A172 (cell line): ENCODE measurements at regions not wholly inside any gene's neighbourhood (a gene's known extent, or its start where the extent isn't known, plus 50 kb on each side); places are given as distances from the start of the nearest gene placed in this dataset.

Source experiments
- DNase-seq: peaks from one replicate; pipeline ENCODE4 v3.0.0-alpha.2; 2015; ENCODE audit warnings: low spot score

DNA sequence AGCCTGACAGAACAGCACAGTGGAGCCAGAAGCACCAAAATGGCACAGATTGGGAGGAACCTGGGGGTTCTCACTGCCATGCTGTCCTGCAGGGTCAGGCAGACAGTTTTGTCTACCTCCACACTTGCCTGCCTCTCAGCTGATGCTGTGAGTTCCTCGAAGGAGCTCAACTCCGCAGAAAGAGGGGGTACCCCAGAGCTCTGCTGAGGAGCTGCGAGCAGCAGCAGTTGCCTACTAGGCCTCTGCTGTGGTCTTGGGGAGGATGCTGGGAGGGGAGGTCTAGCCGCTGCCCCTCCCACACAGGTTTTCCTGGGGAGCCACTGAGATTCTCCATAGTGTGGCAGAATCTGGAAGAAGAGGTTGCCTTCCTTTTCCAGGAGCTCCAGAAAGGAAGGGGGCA lies 192.5 kb downstream of the FOXD2 start:
- DNase-seq: no peak

DNA sequence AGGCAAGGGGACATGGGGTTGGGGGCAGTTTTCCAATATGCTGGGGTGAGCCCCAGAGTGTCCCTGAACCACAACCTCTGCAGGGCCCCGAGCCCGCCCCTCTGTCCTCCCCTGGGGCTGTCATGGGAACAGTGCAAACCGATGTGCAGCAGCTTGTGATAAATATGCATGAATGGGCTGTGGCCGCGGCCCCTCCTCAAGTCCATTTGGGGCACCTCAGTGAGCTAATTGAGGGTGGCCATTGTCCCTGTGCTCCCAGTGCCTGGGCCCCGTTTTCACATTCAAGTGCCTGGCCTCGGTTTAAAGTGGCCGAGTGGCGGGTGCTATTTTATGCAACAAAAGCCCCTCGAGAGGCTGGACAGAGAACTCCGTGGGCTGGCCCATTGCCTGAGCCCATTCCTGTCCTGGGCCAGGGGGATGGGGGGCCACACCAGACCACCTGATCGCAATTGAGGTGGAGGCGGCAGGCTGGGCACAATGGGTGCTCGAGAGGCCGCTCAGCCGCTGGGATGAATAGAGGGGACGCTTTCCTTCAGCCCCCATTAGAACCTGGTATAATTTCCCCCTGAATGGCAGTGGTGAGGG lies 193.7 kb downstream of the FOXD2 start:
- DNase-seq: no peak

GRCh38 chr1:47635111-47635510 lies 197.3 kb downstream of the FOXD2 start:
- no peak for DNase-seq

DNA sequence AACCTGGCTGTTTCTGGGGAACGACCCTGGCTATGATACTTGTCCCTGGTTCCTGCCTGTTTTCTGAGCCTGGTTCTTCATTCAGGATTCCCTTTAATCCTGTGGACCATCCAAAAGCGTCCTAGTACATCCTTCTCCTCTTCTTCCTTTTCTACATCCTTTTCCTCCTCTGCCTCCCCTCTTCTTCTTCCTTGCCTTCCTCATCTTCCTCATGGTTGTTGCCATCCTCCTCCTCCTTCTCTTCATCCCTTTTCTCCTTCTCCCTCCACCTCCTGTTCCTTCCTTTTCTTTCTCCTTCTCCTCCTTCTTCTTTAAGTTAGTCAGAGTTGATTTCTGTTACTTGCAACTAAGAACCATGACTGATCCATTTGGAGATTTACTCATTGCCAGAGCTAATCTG lies 197.8 kb downstream of the FOXD2 start:
- no peak for DNase-seq

GRCh38 chr1:47637111-47637685 lies 199.4 kb downstream of the FOXD2 start:
- DNase-seq: peak; percentile 74

GRCh38 chr1:47638240-47638639 lies 200.4 kb downstream of the FOXD2 start:
- DNase-seq: no peak

DNA sequence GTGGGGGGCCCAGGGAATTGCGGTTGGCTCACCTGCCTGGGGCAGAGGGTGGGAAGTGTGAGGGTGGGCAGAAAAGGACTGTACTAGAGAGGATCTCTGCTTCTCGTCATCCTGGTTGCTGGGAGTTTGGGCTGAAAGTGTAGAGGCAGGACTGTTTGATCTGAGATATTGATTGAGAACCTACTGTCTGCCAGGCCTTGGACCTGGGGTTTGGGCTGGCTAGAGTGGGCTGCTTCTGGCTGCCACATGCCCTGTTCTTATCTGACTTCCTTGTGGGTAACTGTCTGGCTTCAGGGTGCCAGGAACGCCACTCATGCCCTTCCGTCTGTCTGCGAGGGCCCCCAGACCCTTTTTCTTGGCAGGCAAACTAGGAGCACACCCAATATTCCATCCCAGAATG lies 200.9 kb downstream of the FOXD2 start:
- no peak for DNase-seq

DNA sequence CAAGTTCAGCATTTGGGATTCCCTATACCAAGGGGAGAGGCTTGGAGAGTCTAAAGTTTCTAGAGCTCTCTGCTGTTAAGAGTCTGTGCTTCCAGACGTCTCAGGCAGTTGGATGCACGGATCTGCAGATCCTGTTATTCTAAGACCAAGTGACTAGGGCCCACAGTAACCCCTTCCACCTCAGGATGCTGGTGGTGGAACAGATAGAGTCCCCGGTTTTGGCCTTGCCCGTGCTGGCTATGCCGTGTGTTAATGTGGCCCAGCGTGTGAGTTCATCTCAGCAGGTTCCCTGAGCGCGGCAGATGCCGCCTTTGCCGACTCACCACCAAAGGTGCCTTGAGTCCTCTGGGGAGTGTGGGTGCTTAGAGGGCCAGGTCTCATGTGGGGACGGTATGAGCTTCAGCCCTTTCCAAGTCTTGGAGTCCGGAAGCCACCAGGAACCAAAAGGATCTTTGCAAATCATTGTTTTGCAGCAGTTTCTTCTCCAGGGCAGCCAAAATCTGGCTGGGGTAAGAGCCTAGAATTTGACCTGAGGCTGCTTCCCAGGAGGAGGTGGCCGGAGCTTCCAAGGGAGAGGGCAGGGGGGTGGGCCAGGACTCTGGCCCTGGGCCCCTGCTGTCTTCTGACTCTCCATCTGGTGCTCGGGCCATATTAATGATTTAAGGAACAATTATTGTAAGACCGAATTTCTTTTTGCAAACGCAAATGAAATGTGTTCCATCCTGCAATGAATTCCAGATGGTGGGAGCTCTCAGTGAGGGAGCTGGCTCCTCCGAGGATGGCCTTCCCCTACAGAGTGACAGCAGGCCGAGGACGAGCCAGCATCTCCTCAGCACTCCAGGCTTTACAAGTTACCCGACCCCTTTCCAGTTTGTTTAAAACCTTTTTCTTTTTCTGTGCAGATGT lies 205.7 kb downstream of the FOXD2 start:
- DNase-seq: no peak

- DNase-seq: no peak
Observed at GRCh38 chr1:47644212-47644573, 206.3 kb downstream of the FOXD2 start.

DNA sequence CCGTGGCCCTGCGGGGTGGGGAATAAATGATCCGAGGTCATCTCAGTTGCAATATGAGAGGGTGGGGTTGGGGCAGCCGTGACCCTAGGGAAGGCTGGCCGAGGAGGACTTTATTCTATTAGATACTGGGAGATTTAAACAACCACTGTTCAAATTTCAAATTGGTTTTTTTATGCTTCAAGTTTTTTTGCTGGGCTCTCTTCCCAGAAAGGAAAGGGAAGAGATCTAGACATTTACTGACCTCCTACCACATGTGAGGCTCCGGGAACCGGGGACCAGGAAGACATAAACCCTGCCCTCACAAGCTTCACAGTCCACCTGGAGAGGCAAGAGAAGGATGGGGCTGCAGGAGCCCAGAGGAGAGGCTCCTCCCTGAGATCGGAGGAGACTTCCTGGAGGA lies 207.3 kb downstream of the FOXD2 start:
- DNase-seq: no peak

DNA sequence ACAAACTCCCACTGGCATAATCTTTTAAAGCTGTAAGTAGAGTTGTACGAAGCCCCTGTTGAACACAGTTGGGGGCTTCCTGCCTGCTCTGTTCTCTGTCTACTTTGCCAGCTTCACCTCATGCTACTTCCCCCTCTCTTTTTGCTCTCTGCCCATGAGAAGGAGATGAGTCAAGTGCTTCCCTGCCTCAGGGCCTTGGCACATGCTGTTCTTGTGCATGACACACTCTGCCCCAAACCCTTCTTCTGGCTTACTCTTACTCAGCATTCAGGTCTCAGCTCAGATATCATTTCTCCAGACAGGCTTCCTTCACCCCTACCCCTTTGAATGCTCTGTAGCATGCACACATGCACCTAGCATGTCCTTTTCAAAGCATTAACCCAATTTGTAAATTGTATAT lies 208.8 kb downstream of the FOXD2 start:
- no peak for DNase-seq

- DNase-seq: no peak
Observed at GRCh38 chr1:47647327-47647845, 209.5 kb downstream of the FOXD2 start.

DNA sequence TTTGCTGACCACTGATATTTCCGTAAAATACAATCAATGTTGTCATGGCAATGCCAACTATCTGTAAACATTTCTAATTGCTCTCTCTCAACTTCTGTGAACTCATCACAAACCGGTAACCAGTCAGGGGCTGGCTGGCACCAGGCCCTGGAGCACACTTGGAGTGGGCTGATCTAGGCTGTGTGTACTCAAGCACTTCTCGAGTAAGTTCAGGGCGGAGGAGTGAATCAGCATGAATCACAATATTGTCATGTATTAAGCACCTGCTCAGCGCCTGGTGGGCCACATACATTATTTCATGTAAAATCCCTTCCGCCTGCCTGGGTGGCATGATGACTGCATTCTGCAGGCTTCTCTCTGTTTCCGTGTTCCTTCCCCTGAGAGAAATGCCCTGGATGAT lies 212.4 kb downstream of the FOXD2 start:
- peak; percentile 91 for DNase-seq

DNA sequence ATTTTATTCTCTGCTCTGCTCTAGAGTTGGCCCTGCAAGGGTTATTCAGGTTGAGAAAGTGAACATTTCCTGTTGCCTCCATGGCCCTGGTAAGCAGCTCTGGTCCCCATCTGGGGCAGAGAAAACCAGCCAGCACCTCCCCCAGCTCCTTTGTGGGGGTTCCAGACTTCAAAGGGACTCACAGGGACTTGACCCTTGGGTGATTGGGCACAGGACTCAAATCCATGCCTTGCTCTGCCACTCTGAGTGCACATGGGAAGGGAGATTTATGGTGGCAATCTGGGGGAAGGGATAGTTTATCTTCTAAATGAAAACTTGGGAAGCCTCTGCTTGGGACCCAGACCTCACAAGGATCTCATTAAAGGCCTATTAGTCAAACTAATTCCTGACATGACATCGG lies 212.8 kb downstream of the FOXD2 start:
- no peak for DNase-seq

DNA sequence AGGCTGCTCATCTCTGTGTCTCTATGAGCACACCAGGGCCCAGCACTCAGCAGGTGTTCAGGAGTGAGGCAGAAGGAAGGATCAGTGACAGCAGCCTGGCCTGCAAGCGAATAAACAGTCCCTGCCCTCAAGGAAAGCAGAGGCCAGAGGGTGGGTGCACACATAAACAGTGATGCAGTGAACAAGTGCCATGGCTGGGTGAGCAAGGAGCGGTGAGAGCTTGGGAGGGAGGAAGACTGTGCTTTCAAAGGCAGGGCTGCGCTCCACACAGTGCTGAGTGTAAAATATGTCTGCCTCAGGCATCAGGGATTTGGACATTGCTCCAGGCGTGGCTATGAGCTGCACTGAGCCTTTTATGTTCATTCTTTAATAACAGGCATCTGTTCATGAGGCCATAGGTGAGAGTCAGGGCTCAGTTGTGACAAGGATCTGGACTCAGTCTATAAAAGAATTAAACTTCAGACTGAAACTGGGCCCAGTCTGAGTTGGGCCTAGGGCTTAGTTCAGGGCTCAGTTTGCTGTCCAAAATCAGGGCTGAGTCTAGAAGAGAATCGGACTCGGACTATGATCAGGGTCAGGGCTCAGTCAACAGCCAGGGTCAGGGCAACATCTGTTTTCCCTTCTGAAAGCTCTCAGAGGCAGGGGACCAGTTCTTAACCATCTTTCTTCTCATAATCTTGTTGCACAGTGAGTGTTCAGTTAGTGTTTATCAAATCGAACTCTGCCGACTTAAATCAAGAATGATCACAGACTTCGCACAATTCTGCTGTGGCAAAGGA lies 213.7 kb downstream of the FOXD2 start:
- DNase-seq: no peak

DNA sequence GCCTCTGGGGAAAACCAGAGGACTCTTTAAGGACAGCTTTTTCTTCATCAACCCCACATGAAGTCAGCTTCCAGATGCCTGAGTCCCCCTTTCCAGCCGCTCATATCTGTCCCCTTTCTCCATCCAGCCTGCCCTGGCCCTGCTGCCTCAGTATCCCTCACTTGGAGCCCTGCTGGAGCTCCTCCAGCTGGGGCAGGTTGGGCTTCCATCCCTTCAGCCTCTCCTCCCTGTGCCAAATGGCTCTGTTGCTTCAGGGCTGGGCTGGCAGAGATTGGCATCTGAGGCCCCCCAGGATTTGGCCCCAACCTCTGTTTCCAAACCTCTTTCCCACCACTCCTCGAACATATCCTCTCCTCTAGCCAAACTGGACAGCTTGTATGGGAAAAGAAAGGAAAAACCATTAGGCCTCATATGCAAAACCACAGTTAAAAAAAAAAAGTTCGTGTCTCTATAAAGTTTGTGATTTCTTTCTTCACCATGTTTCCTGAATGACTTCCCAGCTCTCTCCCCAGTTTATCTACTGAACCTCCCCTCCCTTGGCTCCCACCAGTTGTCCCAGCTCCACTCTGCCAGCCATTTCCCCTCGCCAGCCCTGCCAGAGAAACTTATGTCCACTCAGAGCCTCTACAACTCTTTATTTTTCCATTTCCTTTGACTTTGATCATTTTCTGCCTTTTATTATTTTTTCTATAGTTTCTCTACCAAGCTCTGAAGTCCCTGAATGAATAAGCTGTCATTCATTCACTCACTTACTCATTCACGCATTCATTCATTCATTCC lies 217.9 kb downstream of the FOXD2 start:
- no peak for DNase-seq

- DNase-seq: no peak
Observed at GRCh38 chr1:47656719-47657685, 219.2 kb downstream of the FOXD2 start.

- DNase-seq: no peak
Observed at GRCh38 chr1:47658161-47658920, 220.5 kb downstream of the FOXD2 start.

- DNase-seq: no peak
Observed at GRCh38 chr1:47659146-47659545, 221.3 kb downstream of the FOXD2 start.
